ENCODE measurements at regions not wholly inside any gene's neighbourhood (a gene's known extent, or its start where the extent isn't known, plus 50 kb on each side); places are given as distances from the start of the nearest gene placed in this dataset.

DNA sequence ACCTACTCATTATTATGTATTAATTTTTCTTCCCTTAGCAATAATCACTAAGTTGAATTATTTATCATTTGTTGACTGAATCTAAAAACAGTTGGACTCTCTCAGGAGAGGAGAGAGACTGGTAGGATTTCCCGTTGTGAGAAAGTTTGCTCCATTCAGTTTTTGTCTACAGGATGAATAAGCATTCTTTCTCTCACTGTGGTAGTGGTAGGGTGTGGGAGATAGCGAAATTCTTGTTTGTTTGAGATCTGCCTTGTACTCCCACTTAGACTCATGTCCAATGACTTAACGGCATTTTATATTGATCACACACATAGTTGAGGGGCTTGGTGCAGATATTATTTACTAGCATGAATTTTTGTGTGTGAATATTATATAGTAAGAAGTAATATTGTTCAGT lies 421.0 kb upstream of the PDE3A start:
- DNase-seq (ENCODE audit: low read depth), result no peak
- H3K4me3 ChIP-seq (ENCODE audit: control insufficient read depth, low read depth, low read length), result no peak overlapping the region
- TF ChIP-seq, protein P1, sequence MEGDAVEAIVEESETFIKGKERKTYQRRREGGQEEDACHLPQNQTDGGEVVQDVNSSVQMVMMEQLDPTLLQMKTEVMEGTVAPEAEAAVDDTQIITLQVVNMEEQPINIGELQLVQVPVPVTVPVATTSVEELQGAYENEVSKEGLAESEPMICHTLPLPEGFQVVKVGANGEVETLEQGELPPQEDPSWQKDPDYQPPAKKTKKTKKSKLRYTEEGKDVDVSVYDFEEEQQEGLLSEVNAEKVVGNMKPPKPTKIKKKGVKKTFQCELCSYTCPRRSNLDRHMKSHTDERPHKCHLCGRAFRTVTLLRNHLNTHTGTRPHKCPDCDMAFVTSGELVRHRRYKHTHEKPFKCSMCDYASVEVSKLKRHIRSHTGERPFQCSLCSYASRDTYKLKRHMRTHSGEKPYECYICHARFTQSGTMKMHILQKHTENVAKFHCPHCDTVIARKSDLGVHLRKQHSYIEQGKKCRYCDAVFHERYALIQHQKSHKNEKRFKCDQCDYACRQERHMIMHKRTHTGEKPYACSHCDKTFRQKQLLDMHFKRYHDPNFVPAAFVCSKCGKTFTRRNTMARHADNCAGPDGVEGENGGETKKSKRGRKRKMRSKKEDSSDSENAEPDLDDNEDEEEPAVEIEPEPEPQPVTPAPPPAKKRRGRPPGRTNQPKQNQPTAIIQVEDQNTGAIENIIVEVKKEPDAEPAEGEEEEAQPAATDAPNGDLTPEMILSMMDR (conservative IDR thresholded peaks at IDR 0.05; ENCODE audit: control insufficient read depth, insufficient read depth, low read depth, low read length), result no peak

DNA sequence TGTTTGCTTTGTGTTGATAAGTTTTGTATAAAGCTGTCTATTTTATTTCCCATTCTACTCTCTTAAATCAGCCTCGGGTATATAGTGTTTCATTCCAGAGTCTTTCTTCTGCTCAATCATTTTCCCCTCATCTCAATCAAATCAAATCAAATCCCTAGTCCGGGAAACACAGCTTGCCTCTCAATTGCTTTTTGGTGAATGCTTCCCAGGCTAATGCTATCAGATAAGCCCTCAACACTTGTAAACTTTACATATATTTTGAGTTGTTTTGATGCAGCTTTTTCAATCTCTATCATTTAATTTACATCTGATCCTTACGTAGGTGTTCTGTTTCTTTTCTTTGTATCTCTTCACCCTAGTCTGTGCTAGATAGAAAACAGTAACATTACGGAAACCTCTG lies 416.7 kb upstream of the PDE3A start:
- DNase-seq (ENCODE audit: low read depth), result no peak
- TF ChIP-seq, protein P1 (conservative IDR thresholded peaks at IDR 0.05; ENCODE audit: control insufficient read depth, insufficient read depth, low read depth, low read length), result no peak
- H3K4me3 ChIP-seq (ENCODE audit: control insufficient read depth, low read depth, low read length), result no peak overlapping the region

DNA sequence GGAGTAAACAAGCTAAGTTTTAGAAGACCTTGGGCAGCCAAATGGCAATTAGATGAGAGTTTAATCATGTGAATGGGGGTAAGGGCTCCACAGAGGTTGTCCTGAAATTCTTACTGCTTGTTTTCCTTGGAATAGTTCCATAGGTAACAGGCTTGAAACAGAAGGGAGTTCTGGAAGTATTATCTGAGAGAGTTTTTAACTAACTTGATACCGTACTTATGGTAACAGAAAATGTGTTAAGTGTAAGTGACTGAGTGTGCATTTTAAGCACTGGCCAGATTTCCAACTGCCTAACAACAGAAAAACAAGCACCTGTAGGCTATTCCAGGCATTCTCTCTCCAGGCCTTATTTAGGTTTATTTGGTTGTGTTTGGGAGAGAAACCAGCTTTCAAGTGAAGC lies 414.6 kb upstream of the PDE3A start:
- TF ChIP-seq, protein P1 (conservative IDR thresholded peaks at IDR 0.05; ENCODE audit: control insufficient read depth, insufficient read depth, low read depth, low read length), result no peak
- DNase-seq (ENCODE audit: low read depth), result no peak
- no peak overlapping the region for H3K4me3 ChIP-seq (ENCODE audit: control insufficient read depth, low read depth, low read length)

DNA sequence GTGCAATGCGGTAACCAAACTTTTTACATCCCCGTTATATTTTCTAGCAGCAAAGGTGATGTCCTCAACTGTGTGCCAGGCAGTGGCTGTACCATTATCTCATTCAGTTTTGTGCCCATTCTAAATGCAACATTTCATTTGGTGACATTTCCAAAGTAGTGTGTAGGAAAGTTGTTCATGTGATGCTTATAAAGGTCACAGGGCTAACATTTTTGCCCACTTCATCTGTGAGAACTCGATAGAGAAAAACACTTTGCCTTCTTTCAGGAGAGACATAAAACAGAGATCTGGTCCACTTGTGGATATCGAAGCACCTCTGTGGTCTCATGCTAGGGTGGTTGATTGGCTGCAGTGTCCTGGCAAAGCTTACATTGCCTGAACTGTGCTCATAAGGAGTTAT lies 414.2 kb upstream of the PDE3A start:
- TF ChIP-seq, protein P1 (conservative IDR thresholded peaks at IDR 0.05; ENCODE audit: control insufficient read depth, insufficient read depth, low read depth, low read length), result no peak
- DNase-seq (ENCODE audit: low read depth), result no peak

DNA sequence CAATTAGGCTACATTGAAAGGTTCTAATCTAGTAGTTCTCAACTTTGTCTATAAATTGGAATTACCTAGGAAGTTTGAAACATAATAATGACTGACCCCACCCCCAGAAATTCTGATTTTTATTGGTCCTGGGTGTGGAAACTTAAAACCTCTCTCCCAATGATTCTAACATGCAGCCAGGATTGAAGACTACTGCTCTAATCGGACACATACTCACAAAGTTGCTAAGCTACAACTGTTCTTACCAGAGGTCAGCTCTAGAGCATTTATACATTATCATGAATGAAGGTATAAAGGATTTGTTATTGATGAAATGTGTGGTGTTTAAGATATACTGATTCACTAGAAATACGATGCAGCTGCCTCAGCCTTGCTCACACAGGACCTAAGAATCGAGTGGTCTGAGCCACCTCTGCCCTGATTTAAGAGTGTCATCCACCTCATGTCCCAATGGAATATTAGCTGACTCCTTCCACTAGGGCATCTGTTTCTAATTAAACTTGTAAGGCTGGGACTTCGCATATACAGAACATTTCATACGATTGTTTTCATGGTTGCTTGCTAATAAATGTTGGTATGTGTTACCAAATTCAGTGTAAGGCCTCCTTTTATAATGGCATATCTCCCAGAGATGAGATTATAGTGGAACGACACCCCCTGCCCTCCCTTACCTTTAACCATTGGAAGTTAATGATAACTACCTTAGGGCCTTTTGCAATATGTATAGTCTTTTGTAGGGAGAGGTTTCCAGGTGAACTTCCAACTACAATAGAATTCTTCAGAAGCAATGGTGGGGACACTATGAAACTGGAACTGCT lies 410.8 kb upstream of the PDE3A start:
- peak; percentile 97 for DNase-seq (ENCODE audit: low read depth)
- TF ChIP-seq, protein P1 (conservative IDR thresholded peaks at IDR 0.05; ENCODE audit: control insufficient read depth, insufficient read depth, low read depth, low read length), result no peak
- H3K4me3 ChIP-seq (ENCODE audit: control insufficient read depth, low read depth, low read length), result no peak overlapping the region

More for the DNA sequence above, 414.2 kb upstream of the PDE3A start:
- no peak overlapping the region for H3K4me3 ChIP-seq (ENCODE audit: control insufficient read depth, low read depth, low read length)

DNA sequence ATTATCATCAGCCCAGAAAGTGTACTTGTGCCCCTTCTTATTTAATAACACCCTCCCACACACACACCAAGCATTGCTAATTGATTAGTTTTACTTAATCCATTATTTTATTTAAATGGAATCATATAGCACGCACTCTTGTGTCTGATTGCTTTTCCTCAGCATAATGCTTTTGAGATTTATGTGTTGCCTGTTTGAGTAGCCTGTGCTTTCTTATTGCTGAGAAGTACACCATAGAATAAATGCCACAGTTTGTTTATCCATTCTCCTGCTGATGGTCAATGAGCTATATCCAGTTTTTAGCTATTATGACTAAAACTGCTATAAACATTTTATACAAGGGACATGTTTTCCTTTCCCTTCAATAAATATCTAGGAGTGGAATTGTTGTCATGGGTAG lies 409.9 kb upstream of the PDE3A start:
- no peak overlapping the region for H3K4me3 ChIP-seq (ENCODE audit: control insufficient read depth, low read depth, low read length)
- TF ChIP-seq, protein P1 (conservative IDR thresholded peaks at IDR 0.05; ENCODE audit: control insufficient read depth, insufficient read depth, low read depth, low read length), result no peak
- DNase-seq (ENCODE audit: low read depth), result no peak
